SHP77 (cell line): ENCODE measurements at regions not wholly inside any gene's neighbourhood (a gene's known extent, or its start where the extent isn't known, plus 50 kb on each side); places are given as distances from the start of the nearest gene placed in this dataset.
"Not testable (repeated sequence)": the region's sequence is repeated elsewhere in the genome, so short reads cannot be mapped to it uniquely, and the experiment has no call there.

Source experiments
- DNase-seq, 2 experiments: peaks; one replicate each; lab custom pipeline; 2025; lab: John Stamatoyannopoulos, UW

DNA sequence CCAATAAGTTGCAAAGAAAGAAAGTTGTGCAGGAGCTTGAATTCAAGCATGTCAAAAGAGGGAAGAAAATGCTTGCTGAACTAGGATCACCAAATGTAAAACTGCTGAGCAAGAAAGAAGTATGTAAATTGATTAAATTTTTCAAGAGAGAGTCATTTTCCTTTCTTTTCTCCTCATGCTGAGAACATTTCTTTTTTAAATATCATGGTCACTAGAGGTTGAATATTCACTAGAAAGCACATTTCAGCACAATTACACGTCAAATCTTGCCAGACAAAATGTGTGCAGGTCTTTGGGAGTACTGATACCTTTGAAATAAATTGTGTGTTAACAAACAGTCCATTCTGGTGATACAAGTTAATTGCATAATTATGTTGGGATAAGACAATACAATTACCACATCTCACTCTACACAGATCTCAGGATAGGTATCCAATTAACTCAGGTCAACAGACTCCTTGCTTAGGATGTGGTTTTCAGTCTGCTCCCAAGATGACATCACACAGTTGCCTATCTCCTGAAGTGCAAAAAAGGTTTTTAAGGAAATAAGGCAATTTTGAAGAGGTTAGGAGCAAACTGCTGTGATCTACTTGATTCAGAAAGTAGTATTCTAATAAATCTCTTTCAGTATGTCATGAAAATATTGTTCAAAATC, 862.2 kb downstream of the RPS29 start:
- DNase-seq = no peak

DNA sequence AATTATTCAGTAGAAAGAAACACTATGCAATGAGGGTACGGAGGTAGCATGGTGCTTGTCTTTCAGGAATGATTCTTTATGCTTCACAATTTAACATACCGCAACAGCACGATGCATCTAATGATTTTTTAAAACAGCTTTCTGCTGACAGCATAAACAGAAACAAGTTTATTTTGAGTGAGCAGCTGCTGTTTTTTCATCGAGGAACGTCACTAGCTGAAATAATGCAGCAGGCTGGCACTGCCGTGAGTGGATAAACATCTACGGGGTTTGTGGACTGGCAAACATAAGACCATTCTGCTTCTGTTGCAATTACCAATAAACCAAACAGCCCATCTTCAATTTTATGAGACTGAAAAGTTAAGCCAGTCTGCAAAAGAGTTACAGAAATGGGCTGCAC, 871.8 kb downstream of the RPS29 start:
- peak in 1 of 2 experiments; percentile 4 for DNase-seq

DNA sequence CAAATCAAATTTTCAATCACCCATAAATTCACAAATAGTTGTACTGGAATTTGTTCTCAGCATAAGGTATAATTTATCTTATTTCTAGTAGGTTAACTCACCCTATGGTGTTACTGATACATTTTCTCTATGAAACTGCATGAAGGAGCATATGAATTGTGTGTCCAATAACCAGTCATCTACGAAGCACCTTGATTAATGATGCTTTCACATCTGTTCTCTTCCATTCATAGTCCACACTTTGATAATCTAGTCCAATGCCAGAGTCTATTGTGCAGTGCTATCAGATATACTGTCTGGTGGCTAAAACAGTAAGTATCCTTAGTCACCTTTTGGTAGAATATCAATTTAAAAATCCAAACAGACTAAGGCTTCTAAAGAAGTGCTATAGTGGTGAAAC, 876.0 kb downstream of the RPS29 start:
- DNase-seq = no peak

DNA sequence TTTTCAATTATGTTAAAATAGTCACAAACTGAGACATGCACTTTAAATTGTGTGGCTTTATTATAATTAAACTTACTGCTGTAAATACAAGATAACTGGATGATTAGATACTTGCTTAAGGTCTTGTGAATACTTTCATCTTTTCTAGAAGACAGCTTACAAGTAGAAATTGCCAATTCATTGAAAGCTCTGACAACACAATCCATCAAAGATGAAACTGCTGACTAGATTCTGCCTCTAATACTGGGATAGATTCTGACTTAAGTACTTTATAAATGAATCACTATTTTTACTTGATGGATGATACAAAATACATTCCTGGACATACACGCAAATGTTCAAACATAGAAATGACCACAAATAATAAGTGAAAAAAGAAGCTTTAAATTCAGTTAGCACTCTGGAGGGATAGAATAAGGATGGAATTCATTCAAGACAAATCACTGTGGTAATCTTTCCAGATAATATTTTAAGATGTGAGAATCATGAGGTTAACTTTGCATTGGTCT, 876.8 kb downstream of the RPS29 start:
- DNase-seq = no peak

DNA sequence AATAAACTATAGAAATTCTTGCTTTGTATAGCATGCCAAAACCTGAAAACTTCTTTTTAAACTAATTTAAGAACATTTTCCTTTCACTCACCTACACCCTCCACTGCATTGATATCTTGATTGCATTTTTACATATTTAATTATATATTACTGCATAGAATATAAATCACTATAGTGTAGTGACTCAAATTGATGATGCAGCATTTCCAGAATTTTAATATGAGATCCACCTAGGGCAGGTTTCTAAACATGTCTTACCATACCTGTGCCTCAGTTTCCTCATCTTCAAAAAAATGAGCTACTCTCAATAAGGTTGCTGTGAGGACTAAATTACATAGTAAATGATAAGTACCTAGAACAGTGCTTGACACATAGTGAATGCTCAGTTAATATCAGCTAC, 881.5 kb downstream of the RPS29 start:
- no peak for DNase-seq

DNA sequence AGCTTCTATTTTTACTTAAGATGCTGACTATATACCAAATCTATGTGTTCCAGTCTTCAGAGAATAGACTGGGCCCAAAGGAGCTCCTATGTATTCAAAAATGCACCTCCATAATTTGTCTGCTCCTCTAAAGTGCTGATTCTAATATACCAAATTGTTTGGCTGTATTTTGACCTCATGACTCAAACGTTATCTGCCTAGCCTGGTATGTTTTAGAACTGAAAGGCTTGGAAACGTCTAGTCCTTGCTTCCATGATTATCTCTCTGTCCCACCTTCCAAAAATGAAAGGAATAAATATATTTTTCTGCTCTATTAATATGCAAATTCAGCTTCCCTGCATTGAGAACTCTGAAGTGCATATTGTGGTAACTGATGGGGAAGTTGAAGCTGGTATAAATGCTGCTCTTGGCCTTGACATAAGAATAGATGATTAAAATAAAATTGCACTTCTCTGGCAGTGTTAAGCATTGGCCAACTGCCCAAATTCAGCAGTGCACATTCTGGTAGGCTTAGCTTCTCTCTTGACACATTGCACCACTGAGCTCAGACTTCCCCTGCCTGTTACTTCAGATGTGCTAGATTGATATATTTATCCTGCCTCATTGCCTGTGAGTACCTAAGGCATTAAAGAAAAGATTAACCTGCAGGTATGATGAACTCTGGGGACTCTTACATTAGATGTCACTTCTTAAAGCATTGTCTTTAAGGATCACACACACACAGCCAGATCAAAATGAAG, 882.3 kb downstream of the RPS29 start:
- no peak for DNase-seq

DNA sequence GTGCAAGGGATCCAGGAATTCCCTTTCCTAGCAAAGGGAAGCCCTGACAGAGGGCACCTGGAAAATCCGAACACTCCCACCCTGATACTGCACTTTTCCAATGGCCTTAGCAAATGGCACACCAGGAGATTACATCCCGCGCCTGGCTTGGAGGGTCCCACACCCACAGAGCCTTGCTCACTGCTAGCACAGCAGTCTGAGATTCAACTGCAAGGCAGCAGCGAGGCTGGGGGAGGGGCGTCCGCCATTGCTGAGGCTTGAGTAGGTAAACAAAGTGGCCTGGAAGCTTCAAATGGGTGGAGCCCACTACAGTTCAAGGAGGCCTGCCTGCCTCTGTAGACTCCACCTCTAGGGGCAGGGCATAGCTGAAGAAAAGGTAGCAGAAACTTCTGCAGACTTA, 888.8 kb downstream of the RPS29 start:
- DNase-seq = not testable (repeated sequence)

DNA sequence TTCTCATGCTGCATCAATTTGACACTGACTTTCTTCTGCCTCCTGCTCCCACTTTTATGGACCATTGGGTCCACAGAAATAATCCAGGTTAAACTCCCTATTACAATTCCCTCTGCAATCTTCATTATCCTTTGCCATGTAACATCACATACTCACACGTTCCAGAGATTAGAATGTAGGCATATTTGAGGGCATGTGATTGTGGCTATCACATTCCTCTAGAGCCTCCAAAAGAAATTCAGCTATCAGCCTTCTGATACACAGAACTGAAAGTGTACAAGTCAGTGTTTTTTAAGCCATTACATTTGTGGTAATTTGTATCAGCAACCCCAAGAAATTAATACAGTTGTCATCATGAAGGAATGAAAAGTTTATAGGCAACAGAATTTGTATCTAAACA, 892.4 kb downstream of the RPS29 start:
- DNase-seq = no peak

DNA sequence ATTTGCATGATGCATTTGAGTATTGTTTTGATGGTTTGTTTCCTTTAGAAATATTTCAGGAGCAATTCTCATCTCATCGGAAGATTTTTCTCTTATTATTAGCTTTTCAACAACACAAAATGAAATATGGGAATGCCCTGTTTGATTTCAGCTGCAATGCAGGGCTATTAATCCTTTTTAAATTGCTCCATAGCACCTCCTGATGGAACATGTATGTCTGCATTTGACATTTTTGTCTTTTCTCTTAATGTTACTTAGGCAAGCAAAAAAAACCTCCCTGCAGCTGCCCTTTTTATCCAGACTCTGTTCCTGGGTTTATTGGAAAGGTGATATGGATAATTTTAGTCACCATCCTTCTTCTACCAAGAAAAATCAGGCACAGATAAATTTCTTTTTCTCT, 895.8 kb downstream of the RPS29 start:
- DNase-seq = no peak

DNA sequence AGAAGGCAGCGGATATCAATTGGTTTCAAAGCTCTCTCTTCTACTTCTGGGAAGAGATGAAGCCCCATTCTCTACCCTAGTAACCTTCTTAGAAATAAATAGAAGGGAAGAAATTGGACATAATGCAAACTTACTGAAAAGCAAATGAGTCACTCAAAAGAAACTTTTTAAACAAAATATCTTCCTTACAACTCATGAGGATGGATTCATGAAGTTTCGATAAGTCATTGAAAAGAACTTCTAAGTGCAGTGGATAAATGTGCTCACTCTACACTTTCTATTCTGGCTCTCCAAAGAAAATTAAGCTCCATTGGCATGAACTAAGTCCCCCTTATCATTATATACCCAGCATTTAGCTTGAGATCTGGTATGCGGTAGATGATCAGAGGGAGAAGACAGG, 899.5 kb downstream of the RPS29 start:
- no peak for DNase-seq

DNA sequence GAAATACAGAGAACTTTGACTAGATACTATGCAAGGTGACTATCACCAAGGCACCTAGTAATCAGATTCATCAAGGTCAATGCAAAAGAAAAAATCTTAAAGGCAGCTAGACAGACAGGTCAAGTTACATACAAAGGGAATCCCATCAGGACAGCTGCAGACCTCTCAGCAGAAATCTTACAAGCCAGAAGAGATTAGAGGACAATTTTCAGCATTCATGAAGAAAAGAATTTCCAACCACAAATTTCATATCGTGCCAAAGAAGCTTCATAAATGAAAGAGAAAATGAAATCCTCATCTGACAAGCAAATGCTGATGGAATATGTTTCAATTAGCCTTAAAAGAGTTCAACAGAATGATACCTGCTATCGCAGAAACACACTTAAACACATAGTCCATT, 913.7 kb downstream of the RPS29 start:
- DNase-seq = no peak

DNA sequence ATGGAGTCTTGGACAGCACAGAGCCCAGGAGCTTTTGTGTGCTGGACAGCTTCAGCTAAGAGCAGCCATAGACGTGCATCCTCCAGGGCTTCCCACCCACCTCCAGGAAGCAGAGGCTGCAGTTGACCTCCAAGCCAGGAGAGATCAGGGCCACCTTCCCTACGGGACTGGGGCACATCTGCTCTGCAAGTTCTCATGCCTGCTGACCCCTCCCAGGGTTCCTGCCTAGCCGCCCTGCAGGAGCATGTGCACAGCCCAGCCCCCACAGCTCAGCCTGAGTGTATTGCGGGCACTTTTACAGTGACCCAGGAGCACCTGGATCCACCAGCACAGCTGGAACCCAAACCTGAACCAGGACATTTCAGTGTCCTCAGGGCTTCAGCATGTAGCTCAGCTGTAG, 915.2 kb downstream of the RPS29 start:
- DNase-seq = no peak

DNA sequence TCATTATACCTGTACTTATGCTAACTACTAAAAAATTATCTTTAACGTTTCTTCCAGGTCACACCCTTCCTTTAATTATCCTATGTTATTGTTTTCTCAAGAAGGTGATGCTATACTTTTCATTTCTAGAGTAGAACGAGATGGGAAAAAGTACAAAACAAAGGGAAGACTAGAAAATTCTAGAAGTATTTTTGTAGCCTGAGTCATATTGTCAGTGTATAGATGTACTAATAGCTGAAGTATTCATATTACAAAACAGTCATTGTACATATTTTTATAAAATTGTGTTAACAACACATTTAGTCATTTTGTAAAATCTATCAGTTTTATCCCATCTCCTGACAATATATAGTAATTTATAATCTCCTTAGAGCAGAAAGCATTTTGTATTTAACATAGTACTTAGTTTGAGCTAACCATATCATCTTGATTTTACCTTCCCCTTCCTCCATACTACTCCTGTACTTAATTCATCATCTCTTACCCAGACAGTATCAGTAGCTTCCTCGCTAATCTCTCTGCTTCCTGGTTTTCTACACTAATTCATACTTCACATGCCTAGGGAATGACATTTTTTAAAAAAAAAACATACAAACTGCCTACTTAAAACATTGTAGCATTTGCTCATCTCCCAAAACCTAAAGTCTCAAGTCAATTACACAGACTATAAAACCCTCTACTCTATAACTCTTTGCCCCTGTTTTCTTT, 920.9 kb downstream of the RPS29 start:
- no peak for DNase-seq

DNA sequence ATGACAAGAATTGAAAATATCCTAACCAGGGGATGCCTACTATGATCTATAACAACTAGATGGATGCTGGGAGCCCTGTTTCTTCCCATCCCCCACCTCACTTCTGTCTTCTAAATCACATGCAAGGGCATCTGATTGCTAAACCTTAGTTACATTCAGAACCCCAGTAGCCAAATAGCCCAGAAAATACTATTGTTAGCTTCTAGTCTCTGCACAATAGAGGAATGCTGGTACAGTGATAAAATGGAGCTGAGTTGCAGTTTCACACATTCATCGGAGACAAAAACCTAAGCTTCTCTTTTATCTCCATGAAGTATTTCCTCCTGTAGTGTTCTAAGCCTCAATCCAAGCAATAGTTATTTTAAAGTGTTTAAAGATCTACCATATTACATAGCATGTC, 942.9 kb downstream of the RPS29 start:
- DNase-seq = no peak

DNA sequence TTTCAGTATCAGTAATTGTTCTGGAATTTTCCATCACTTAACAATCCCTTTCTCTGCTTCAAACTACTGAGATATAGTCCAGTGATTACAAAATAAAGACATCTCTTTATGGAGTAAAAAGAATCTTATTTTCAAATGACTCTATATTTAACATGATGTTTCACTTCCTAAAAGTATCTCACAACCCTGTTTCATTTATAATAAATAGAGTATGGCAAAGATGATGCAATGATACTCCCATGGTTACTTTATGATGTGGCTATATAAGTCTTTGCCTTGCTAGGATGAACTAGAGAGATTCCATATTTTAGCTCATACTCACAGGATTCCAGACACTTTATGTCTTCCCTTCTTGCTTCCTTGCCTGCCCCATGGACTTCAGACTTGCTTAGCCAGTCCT, 953.5 kb upstream of the MDGA2 start:
- no peak for DNase-seq

DNA sequence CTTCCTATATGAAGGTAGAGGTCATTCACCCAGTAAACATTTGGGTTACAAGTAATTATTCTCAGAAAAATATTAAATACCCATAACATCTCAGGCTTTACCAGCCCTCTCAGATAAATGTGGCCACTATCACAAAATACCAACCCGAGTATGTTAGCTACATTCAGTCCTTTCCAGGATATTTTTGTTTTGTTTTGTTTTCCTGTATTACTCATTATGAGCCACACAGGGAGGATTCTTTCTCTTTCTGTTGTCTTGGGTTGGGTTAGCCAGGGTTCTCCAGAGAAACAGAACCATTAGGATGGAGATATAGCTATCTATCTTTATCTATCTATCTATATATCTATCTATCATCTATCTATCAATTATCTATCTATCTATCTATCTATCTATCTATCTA, 947.6 kb upstream of the MDGA2 start:
- no peak for DNase-seq

DNA sequence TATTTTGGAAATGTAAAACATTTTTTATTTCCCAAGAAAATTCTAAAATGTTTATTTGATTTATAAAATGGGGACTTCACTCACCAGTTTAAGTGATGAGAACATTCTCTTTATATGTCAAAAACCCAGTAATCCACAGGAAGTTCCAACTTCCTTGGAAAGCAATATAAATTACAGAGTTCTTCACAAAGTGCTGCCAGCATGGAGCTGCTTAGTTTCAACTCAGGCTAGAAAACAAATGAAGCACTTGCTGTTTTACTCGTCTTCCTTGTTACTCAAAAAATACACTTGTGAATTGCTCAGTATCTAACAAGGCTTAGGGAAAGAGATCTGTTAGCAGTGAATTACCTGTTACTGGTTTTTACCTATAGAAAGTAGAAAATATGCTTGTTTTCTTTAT, 942.7 kb upstream of the MDGA2 start:
- no peak for DNase-seq

DNA sequence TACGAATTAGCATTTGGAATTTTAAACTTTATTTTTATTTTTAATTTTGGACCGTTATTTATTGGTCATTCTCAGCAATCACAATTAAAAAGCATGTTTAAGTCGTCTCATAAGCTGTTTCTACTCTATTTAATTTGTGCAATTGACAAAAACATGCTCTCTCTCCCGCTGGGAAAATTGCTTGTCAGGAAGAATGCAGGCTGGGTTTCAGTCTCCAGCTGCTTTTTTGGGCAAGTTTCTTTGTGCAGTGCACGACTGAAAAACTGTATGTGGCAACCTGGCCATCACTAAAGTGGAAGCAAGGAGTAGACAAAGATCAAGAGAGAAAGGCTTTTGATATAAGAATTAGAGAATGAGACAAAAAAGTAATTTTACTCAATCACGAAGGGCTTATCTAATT, 941.5 kb upstream of the MDGA2 start:
- no peak for DNase-seq

DNA sequence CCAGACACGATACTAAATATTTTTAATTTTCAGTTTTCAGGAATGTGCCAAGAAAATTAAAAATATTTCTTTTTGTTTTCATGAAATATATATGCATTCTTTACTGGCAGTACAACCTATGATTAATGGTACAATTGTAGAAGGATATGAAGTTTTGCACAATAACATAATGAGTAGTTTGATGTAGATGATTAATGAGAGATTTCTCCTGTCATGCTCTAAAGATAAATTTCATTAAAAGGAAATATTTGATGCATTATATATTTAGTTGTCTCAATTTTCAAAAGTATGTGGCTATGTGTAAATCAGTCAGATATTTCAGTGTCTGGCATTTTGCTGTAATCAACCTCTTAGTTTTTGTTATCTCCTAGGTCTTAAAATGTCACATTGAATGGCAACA, 940.2 kb upstream of the MDGA2 start:
- no peak for DNase-seq

DNA sequence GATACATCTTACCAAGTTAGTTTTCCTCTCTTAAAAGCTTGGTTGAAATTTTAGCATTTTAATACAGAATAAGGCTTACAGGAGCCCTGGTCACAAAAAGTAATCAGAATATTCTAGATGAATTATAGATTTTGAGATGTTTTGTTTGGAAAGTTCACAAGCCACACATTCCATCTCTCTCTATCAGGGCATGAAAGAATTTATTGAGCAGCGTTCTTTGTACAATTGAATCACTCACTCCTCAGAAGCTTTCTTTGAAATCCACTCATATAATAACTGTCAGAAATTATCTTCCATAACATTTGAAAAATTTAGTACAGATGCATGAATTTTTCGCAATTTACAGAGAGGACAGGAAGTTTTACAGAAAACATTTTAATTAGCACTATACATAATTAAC, 938.6 kb upstream of the MDGA2 start:
- no peak for DNase-seq

DNA sequence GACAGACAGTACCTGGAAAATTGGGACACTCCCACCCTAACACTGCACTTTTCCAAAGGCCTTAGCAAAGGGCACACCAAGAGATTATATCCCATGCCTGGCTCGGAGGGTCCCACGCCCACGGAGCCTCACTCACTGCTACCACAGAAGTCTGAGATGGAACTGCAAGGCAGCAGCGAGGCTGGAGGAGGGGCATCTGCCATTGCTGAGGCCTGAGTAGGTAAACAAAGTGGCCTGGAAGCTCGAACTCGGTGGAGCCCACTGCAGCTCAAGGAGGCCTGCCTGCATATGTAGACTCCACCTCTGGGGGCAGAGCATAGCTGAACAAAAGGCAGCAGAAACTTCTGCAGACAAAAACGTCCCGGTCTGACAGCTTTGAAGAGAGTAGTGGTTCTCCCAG, 931.6 kb upstream of the MDGA2 start:
- DNase-seq = not testable (repeated sequence)

DNA sequence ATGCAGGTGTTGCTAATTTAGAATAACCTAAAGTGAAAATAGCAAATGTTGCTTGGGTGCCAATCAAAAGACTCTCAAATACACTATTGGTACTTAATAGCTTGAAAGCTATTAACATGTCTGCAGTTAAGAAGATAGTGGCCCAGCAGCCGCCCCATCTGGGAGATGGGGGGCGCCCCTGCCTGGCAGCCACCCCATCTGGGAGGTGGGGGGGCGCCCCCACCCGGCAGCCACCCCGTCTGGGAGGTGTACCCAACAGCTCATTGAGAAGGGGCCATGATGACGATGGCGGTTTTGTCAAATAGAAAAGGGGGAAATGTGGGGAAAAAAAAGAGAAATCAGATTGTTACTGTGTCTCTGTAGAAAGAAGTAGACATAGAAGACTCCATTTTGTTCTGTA, 923.1 kb upstream of the MDGA2 start:
- no peak for DNase-seq

DNA sequence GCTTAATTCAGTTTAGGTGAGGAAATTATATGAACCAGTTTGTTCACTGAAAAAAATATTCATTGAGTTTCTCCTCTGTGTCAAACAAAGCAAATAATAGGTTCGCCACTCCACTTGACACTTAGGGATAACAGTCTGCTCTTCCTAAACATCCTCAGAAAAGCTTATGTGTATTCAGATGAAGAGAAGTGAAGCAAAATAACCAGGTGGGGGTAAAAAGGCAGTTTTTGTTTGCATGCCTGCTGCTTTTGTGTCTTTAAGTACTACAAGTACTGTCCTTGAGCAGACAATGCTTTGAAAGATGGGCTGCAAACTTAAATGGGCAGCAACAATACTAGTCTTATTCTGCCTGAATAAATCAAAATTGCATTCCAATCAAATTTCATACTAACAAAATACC, 910.7 kb upstream of the MDGA2 start:
- no peak for DNase-seq
